Small intestine (tissue), 7 donors: ENCODE measurements at regions not wholly inside any gene's neighbourhood (a gene's known extent, or its start where the extent isn't known, plus 50 kb on each side); places are given as distances from the start of the nearest gene placed in this dataset.

Experiments used
- DNase-seq, 2 donors: peaks; one replicate each; pipeline versions ENCODE4 v3.0.0 to v3.0.0-alpha.2; 2013
- FAIRE-seq: peaks from 2 replicates; lab custom pipeline; 2012; peaks lifted over from hg19 to GRCh38; lab: Jason Lieb, UNC
- H3K27ac ChIP-seq, 3 donors: one replicate each; pipeline ENCODE4 v1.5.1; 2013; ENCODE audit warnings: low read length in 2 of 3, mild to moderate bottlenecking in 2 of 3, control low read depth in 1 of 3, inconsistent platforms in 1 of 3, low read depth in 1 of 3, moderate library complexity in 1 of 3
- H3K27me3 ChIP-seq, 3 donors: one replicate each; pipeline ENCODE4 v1.6.1; 2013; ENCODE audit warnings: low read length in 3 of 3, inconsistent platforms in 1 of 3; ENCODE audit not compliant: control insufficient read depth in 3 of 3, insufficient read depth in 3 of 3
- H3K36me3 ChIP-seq, 3 donors: one replicate each; pipeline ENCODE4 v1.6.1; 2013; ENCODE audit warnings: low read length in 3 of 3, inconsistent platforms in 1 of 3, low read depth in 1 of 3, mild to moderate bottlenecking in 1 of 3, moderate library complexity in 1 of 3; ENCODE audit not compliant: control insufficient read depth in 3 of 3, insufficient read depth in 2 of 3
- H3K4me1 ChIP-seq, 3 donors: one replicate each; pipeline ENCODE4 v1.6.1; 2013; ENCODE audit warnings: low read length in 2 of 3, inconsistent platforms in 1 of 3, low read depth in 1 of 3, mild to moderate bottlenecking in 1 of 3, moderate library complexity in 1 of 3; ENCODE audit not compliant: control insufficient read depth in 3 of 3, insufficient read depth in 2 of 3
- H3K4me3 ChIP-seq, 3 donors: one replicate each; pipeline ENCODE4 v1.5.1; 2013; ENCODE audit warnings: low read length in 3 of 3, control low read depth in 1 of 3, inconsistent platforms in 1 of 3, low read depth in 1 of 3, mild to moderate bottlenecking in 1 of 3, moderate library complexity in 1 of 3
- H3K9me3 ChIP-seq, 2 donors: one replicate each; pipeline ENCODE4 v1.6.1; 2013; ENCODE audit warnings: low read depth in 1 of 2, low read length in 1 of 2; ENCODE audit not compliant: control insufficient read depth in 2 of 2, insufficient read depth in 1 of 2
- WGBS, 3 donors: extraction: QIAGEN DNeasy Blood & Tissue Kit; methylation state at CpG; one replicate each; pipeline ENCODE4 v1.1.7; 2013; 5-methylcytosine and 5-hydroxymethylcytosine counted together
- donor health status: healthy with polysubstance abuse.
- donor health status: control.
- donor health status: control.
- donor health status: Bipolar disorder and iron deficiency.
- donor health status: healthy.

DNA sequence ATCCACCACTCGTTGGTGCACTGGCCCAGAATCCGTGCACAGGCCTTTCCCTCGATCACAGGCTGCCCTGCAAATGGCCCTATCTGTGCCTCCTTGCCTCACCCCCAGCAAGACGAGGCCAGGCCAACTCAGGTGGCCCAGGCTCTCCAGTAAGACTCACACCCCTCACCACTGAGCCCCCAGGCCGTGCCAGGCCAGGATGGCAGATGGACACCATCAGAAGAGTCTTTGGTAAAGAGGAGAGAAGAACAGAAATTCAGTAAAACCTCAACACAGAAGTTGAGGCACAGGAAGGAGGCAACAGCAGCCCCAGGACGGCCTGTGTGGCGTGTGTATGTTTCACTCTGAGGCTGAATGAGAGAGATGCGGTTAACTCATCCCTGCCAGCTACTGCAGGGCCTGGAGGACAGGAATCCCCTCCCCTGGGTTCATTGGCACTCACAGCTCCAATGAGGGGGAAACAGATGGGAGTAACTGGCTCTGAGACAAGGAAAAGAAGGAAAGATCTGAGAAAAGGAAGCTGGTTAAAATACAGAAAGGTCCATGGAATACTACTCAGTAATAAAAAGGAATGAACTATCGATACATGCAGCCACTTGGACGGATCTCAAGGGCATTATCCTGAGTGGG is 54.1 kb upstream of the WNT11 start:
- WGBS, 3 donors = 78 to 83% (median 79%) methylated on average over 10 of the region's 10 CpGs
- no peak for DNase-seq
- no peaks in the 10 kb centered on the region for H3K36me3 ChIP-seq

DNA sequence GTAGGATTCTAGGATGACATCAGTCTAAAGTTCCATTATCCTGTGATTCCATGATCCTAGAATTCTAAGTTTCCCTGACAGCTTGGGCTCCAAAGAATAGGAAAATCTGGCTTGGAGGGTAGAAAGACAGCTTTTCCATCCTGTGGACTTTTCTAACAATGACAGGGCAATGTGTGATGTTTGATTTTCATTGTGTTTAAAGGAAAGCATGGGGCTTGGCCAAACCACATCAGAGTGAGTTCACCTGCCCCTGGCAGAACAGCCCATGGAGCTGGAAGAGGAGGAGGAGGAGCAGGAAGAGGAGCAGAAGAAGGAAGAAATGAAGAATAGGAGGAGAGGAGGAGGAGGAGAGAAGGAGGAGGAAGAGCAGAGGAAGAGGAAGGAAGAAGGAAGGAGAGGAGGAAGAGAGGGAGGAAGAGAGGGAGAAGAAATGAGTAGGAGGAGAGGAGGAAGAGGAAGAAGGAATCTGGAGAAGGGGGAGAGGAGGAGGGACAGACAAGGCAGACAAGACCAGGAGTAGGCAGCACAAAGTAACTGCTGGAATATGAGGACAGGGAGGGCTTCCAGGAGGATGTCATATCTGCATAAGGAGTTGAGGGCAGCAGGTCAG is 53.1 kb upstream of the WNT11 start:
- no peak for FAIRE-seq

More for the DNA sequence above, 54.1 kb upstream of the WNT11 start:
- Histone ChIP-seq H3K27ac (no peak overlapping the region), H3K27me3 (peaks cover 0 to 9% (median 0%) of the 10 kb centered on the region in 3 donors), H3K4me3 (no peak overlapping the region), H3K9me3 (no peaks in the 10 kb centered on the region), H3K4me1 (no peaks in the 10 kb centered on the region)
- no peak for FAIRE-seq

DNA sequence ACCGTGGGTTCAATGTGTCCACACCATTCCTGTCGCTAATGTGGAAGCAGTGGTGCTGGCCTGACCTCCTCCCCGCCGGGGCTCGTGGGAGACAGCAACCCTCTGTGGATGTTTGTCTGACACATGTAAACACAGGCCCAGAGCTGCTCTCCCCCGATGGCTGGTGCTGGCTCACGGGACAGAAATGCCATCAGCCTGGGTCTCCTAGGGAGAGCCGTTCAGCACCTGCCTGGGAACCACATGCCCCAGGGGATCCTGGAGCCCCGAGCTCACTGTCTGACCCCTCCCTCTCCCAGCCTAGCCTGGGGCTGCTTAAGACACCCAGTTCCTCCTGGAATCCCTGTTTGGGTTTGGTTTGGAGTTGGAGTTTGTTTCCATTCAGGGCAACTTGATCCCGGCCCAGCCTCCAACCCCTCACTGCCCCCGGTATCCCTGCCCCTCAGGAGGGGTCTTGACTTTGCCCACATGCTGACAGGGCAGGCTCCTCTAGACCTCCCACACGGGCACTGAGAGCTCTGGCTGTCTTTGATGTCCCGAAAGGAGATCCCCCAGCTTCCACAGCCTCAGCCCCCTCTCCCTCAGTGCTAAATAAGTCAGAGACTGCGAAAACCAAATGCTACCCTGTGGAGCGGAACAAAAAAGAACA is 50.9 kb upstream of the WNT11 start:
- FAIRE-seq = no peak

More for the DNA sequence above, 53.1 kb upstream of the WNT11 start:
- no peaks in the 10 kb centered on the region for H3K36me3 ChIP-seq
- H3K4me3 ChIP-seq = no peak overlapping the region
- no peaks in the 10 kb centered on the region for H3K9me3 ChIP-seq
- no peak overlapping the region for H3K27ac ChIP-seq
- peaks cover 0 to 9% (median 0%) of the 10 kb centered on the region in 3 donors for H3K27me3 ChIP-seq
- H3K4me1 ChIP-seq = no peaks in the 10 kb centered on the region
- DNase-seq = no peak

GRCh38 chr11:76256448-76256847 is 50.1 kb upstream of the WNT11 start:
- no peak for FAIRE-seq

More for the DNA sequence above, 50.9 kb upstream of the WNT11 start:
- Histone ChIP-seq H3K27ac (no peak overlapping the region), H3K36me3 (no peaks in the 10 kb centered on the region), H3K9me3 (no peaks in the 10 kb centered on the region), H3K4me1 (no peaks in the 10 kb centered on the region), H3K4me3 (no peak overlapping the region), H3K27me3 (peaks cover 0 to 12% (median 0%) of the 10 kb centered on the region in 3 donors)
- 61 to 77% (median 68%) methylated on average over 15 of the region's 15 CpGs for WGBS, 3 donors
- DNase-seq = no peak

More at GRCh38 chr11:76256448-76256847, 50.1 kb upstream of the WNT11 start:
- peaks cover 0 to 1% of the 10 kb centered on the region in 2 donors for H3K9me3 ChIP-seq
- no peak overlapping the region for H3K27ac ChIP-seq
- H3K4me1 ChIP-seq = no peaks in the 10 kb centered on the region
- no peak overlapping the region for H3K4me3 ChIP-seq
- DNase-seq = no peak
- H3K36me3 ChIP-seq = no peaks in the 10 kb centered on the region
- WGBS, 3 donors = 84 to 88% (median 86%) methylated on average over 13 to 14 of the region's 14 CpGs
- peaks cover 0 to 9% (median 0%) of the 10 kb centered on the region in 3 donors for H3K27me3 ChIP-seq
